ENCODE measurements at regions not wholly inside any gene's neighbourhood (a gene's known extent, or its start where the extent isn't known, plus 50 kb on each side); places are given as distances from the start of the nearest gene placed in this dataset.

GRCh38 chr11:33633251-33634003 is 67.2 kb downstream of the C11orf91 start:
- peak overlapping the region; percentile 56 for H3K27ac Mint-ChIP-seq
- H3K36me3 Mint-ChIP-seq, result no peaks in the 10 kb centered on the region
- TF ChIP-seq CTCF (conservative IDR thresholded peaks at IDR 0.05), result no peak
- H3K27me3 Mint-ChIP-seq, result no peaks in the 10 kb centered on the region
- no peak for DNase-seq (ENCODE audit: extremely low spot score, unreplicated experiment)
- no peak overlapping the region for H3K4me3 Mint-ChIP-seq
- H3K9me3 Mint-ChIP-seq, result peaks cover 4% of the 10 kb centered on the region
- H3K4me1 Mint-ChIP-seq (ENCODE audit: unreplicated experiment), result no peaks in the 10 kb centered on the region

- TF ChIP-seq CTCF (conservative IDR thresholded peaks at IDR 0.05), result no peak
- no peak for DNase-seq (ENCODE audit: extremely low spot score, unreplicated experiment)
- Mint-ChIP-seq H3K4me1 (ENCODE audit: unreplicated experiment) (no peaks in the 10 kb centered on the region), H3K4me3 (no peak overlapping the region), H3K27me3 (no peaks in the 10 kb centered on the region), H3K36me3 (no peaks in the 10 kb centered on the region), H3K27ac (no peak overlapping the region), H3K9me3 (peaks cover 4% of the 10 kb centered on the region)
Observed at GRCh38 chr11:33631749-33632091, 68.9 kb downstream of the C11orf91 start.

- no peak overlapping the region for H3K4me3 Mint-ChIP-seq
- no peak for DNase-seq (ENCODE audit: extremely low spot score, unreplicated experiment)
- no peaks in the 10 kb centered on the region for H3K27me3 Mint-ChIP-seq
- H3K9me3 Mint-ChIP-seq, result peaks cover 4% of the 10 kb centered on the region
- no peaks in the 10 kb centered on the region for H3K4me1 Mint-ChIP-seq (ENCODE audit: unreplicated experiment)
- TF ChIP-seq CTCF (conservative IDR thresholded peaks at IDR 0.05), result no peak
- no peak overlapping the region for H3K27ac Mint-ChIP-seq
- no peaks in the 10 kb centered on the region for H3K36me3 Mint-ChIP-seq
Observed at GRCh38 chr11:33630936-33631748, 69.5 kb downstream of the C11orf91 start.

- H3K4me1 Mint-ChIP-seq (ENCODE audit: unreplicated experiment), result peaks cover 11% of the 10 kb centered on the region
Observed at GRCh38 chr11:33624083-33624482, 76.5 kb downstream of the C11orf91 start.

GRCh38 chr11:33622806-33623205 is 77.8 kb downstream of the C11orf91 start:
- Mint-ChIP-seq H3K9me3 (no peaks in the 10 kb centered on the region), H3K4me1 (ENCODE audit: unreplicated experiment) (peaks cover 11% of the 10 kb centered on the region), H3K36me3 (no peaks in the 10 kb centered on the region), H3K27ac (no peak overlapping the region), H3K27me3 (no peaks in the 10 kb centered on the region), H3K4me3 (no peak overlapping the region)
- TF ChIP-seq CTCF (conservative IDR thresholded peaks at IDR 0.05), result no peak
- DNase-seq (ENCODE audit: extremely low spot score, unreplicated experiment), result no peak

More at GRCh38 chr11:33624083-33624482, 76.5 kb downstream of the C11orf91 start:
- DNase-seq (ENCODE audit: extremely low spot score, unreplicated experiment), result no peak
- H3K4me3 Mint-ChIP-seq, result no peak overlapping the region
- H3K27ac Mint-ChIP-seq, result no peak overlapping the region
- H3K9me3 Mint-ChIP-seq, result no peaks in the 10 kb centered on the region
- H3K27me3 Mint-ChIP-seq, result no peaks in the 10 kb centered on the region
- no peaks in the 10 kb centered on the region for H3K36me3 Mint-ChIP-seq
- TF ChIP-seq CTCF (conservative IDR thresholded peaks at IDR 0.05), result no peak
